GM12872 (cell line): ENCODE measurements at regions not wholly inside any gene's neighbourhood (a gene's known extent, or its start where the extent isn't known, plus 50 kb on each side); places are given as distances from the start of the nearest gene placed in this dataset.

Experiments used
- CTCF ChIP-seq: IDR thresholded peaks from 3 replicates; pipeline ENCODE4 v1.5.1; 2011; ENCODE audit warnings: low read depth, mild to moderate bottlenecking, low read length, moderate library complexity; ENCODE audit not compliant: insufficient read depth

- TF ChIP-seq CTCF, result no peak
These were observed 64.5 kb upstream of the GPR45 start for GRCh38 chr2:105177008-105177407.

- TF ChIP-seq CTCF, result no peak
These were observed 63.8 kb upstream of the GPR45 start for GRCh38 chr2:105177536-105178254.

- TF ChIP-seq CTCF, result peak; percentile 36; the same call in 2 of the 3 replicates
These were observed 61.8 kb upstream of the GPR45 start for GRCh38 chr2:105179469-105180372.

GRCh38 chr2:105180491-105180972, 61.0 kb upstream of the GPR45 start:
- no peak for TF ChIP-seq CTCF

- TF ChIP-seq CTCF, result no peak
These were observed 60.3 kb upstream of the GPR45 start for GRCh38 chr2:105181282-105181681.

GRCh38 chr2:105183555-105184323, 57.8 kb upstream of the GPR45 start:
- no peak for TF ChIP-seq CTCF

- TF ChIP-seq CTCF, result no peak
These were observed 57.1 kb upstream of the GPR45 start for GRCh38 chr2:105184420-105184819.
